Endothelial cell of umbilical vein (primary cell): ENCODE measurements at regions not wholly inside any gene's neighbourhood (a gene's known extent, or its start where the extent isn't known, plus 50 kb on each side); places are given as distances from the start of the nearest gene placed in this dataset.

Source experiments
- BruUV-seq: library from RNA; stranded (reverse); fragments of 400-500 nt; replicated peaks from 2 replicates; lab custom pipeline; 2021; lab: Mats Ljungman, UMichigan
- CTCF ChIA-PET: fragments of 300-600, 350-600 bp; sonication (Branson Sonifier 250); formaldehyde crosslinking; loops from one replicate; lab custom pipeline; 2021; ENCODE audit warnings: antibody characterized with exemption, inconsistent platforms; lab: Charles Lee
- POLR2A ChIA-PET: fragments of 300-600, 350-600 bp; sonication (Branson Sonifier 250); formaldehyde crosslinking; loops from one replicate; lab custom pipeline; 2021; ENCODE audit warnings: antibody characterized with exemption, inconsistent platforms; lab: Charles Lee
- DNase-seq: peaks from one replicate; pipeline ENCODE4 v3.0.0-alpha.2; 2011; ENCODE audit warnings: low read depth, low spot score
- FAIRE-seq: peaks from 2 replicates; lab custom pipeline; 2011; peaks lifted over from hg19 to GRCh38; lab: Jason Lieb, UNC
- H2AFZ ChIP-seq: 2 replicates; pipeline ENCODE4 v1.6.0; 2012; ENCODE audit warnings: low read depth, low read length, control low read depth, inconsistent platforms
- H3K27ac ChIP-seq: 2 replicates; pipeline ENCODE4 v1.5.1; 2011; ENCODE audit warnings: low read depth, mild to moderate bottlenecking, control low read depth, low read length, moderate library complexity; ENCODE audit not compliant: insufficient read depth
- H3K27me3 ChIP-seq, 2 experiments: 2 replicates each; pipeline versions ENCODE4 v1.6.0 to v1.6.1; 2011; ENCODE audit warnings: low read length in 2 of 2, mixed read lengths in 1 of 2; ENCODE audit not compliant: control insufficient read depth in 2 of 2, insufficient read depth in 2 of 2
- H3K36me3 ChIP-seq, 2 experiments: 2 replicates in 1 of 2; 3 replicates in 1 of 2; pipeline ENCODE4 v1.5.1; 2011; ENCODE audit warnings: low read length in 2 of 2, mild to moderate bottlenecking in 1 of 2, moderate library complexity in 1 of 2; ENCODE audit not compliant: control insufficient read depth in 2 of 2, insufficient read depth in 2 of 2; ENCODE audit errors: extremely low read depth in 1 of 2
- H3K4me1 ChIP-seq: 3 replicates; pipeline ENCODE4 v1.5.1; 2011; ENCODE audit warnings: mild to moderate bottlenecking, low read length; ENCODE audit not compliant: control insufficient read depth, insufficient read depth; ENCODE audit errors: extremely low read depth
- H3K4me2 ChIP-seq: 2 replicates; pipeline ENCODE4 v1.6.1; 2011; ENCODE audit warnings: low read length, control low read depth, mixed read lengths; ENCODE audit not compliant: insufficient read depth
- H3K4me3 ChIP-seq, 3 experiments: fragments of 200-600 bp in 1 of 3; sonication (generic), shearing (Covaris generic) in 1 of 3; replicated peaks in 1 of 3; 2 replicates each; pipeline ENCODE4 v1.5.1; 2011 to 2016; ENCODE audit warnings: control low read depth in 3 of 3, low read length in 3 of 3, mild to moderate bottlenecking in 2 of 3, inconsistent platforms in 1 of 3, low read depth in 1 of 3, moderate library complexity in 1 of 3; ENCODE audit not compliant: insufficient read depth in 1 of 3
- H3K79me2 ChIP-seq: 2 replicates; pipeline ENCODE4 v1.6.0; 2012; ENCODE audit warnings: low read length, inconsistent platforms; ENCODE audit not compliant: control insufficient read depth, insufficient read depth
- H3K9ac ChIP-seq: replicated peaks from 2 replicates; pipeline ENCODE3; 2011; ENCODE audit warnings: low read length, control low read depth; ENCODE audit not compliant: insufficient read depth; ENCODE audit errors: extremely low read depth
- H3K9me1 ChIP-seq: replicated peaks from 3 replicates; pipeline ENCODE4 v1.6.0; 2011; ENCODE audit warnings: mild to moderate bottlenecking, low read length; ENCODE audit not compliant: control insufficient read depth, insufficient read depth; ENCODE audit errors: extremely low read depth
- H3K9me3 ChIP-seq: replicated peaks from 2 replicates; pipeline ENCODE4 v1.5.1; 2012; ENCODE audit warnings: low read length, inconsistent platforms; ENCODE audit not compliant: control insufficient read depth, insufficient read depth
- H4K20me1 ChIP-seq: replicated peaks from 2 replicates; pipeline ENCODE3; 2011; ENCODE audit warnings: mild to moderate bottlenecking, low read length; ENCODE audit not compliant: control insufficient read depth, insufficient read depth; ENCODE audit errors: extremely low read depth
- EZH2 ChIP-seq: IDR thresholded peaks from 2 replicates; pipeline ENCODE4 v1.6.1; 2012; ENCODE audit warnings: borderline replicate concordance, low read depth, mild to moderate bottlenecking, moderate library complexity, low read length, inconsistent platforms; ENCODE audit not compliant: severe bottlenecking
- FOS ChIP-seq: IDR thresholded peaks from 2 replicates; pipeline ENCODE4 v1.6.1; 2011; ENCODE audit warnings: mild to moderate bottlenecking, low read length, moderate library complexity, borderline replicate concordance; ENCODE audit not compliant: insufficient read depth
- JUN ChIP-seq: IDR thresholded peaks from 2 replicates; pipeline ENCODE4 v1.6.1; 2011; ENCODE audit warnings: borderline replicate concordance, low read depth; ENCODE audit not compliant: insufficient read length, insufficient read depth
- MYC ChIP-seq: IDR thresholded peaks from one replicate; pipeline ENCODE4 v1.6.1; 2011; ENCODE audit warnings: mild to moderate bottlenecking, low read depth, low read length
- POLR2A ChIP-seq: IDR thresholded peaks from 2 replicates; pipeline ENCODE4 v1.6.1; 2012; ENCODE audit warnings: low read depth, mild to moderate bottlenecking, control low read depth, low read length
- POLR2AphosphoS5 ChIP-seq: IDR thresholded peaks from 2 replicates; pipeline ENCODE4 v1.6.1; 2012; ENCODE audit warnings: low read depth, mild to moderate bottlenecking, control low read depth, low read length, moderate library complexity; ENCODE audit not compliant: insufficient read depth
- dilution Hi-C: fragments of 300-500 bp; cut with MboI; formaldehyde crosslinking; loops from one replicate; pipeline ENCODE4 v1.15.0; 2019; ENCODE audit warnings: low sequenced_read_pairs; ENCODE audit not compliant: extremely low pct_ligation_motif_present
- intact Hi-C: fragments of 100-400 bp; cut with micrococcal nuclease; formaldehyde crosslinking; loops from one replicate; pipeline ENCODE4 v1.10.0; 2022
- TF ChIP-seq, protein P1 (sequence below), 2 donors: IDR thresholded peaks; 1 replicate in 1 of 2; 2 replicates in 1 of 2; pipeline ENCODE4 v1.5.1; 2011; ENCODE audit warnings: low read length in 2 of 2, mild to moderate bottlenecking in 2 of 2, moderate library complexity in 2 of 2, control low read depth in 1 of 2, inconsistent platforms in 1 of 2, low read depth in 1 of 2; ENCODE audit not compliant: insufficient read depth in 1 of 2; ENCODE audit errors: extremely low read depth in 1 of 2
- TF ChIP-seq, protein P2 (sequence below): IDR thresholded peaks from 2 replicates; pipeline ENCODE4 v1.6.1; 2011; ENCODE audit not compliant: insufficient read depth, insufficient read length

DNA sequence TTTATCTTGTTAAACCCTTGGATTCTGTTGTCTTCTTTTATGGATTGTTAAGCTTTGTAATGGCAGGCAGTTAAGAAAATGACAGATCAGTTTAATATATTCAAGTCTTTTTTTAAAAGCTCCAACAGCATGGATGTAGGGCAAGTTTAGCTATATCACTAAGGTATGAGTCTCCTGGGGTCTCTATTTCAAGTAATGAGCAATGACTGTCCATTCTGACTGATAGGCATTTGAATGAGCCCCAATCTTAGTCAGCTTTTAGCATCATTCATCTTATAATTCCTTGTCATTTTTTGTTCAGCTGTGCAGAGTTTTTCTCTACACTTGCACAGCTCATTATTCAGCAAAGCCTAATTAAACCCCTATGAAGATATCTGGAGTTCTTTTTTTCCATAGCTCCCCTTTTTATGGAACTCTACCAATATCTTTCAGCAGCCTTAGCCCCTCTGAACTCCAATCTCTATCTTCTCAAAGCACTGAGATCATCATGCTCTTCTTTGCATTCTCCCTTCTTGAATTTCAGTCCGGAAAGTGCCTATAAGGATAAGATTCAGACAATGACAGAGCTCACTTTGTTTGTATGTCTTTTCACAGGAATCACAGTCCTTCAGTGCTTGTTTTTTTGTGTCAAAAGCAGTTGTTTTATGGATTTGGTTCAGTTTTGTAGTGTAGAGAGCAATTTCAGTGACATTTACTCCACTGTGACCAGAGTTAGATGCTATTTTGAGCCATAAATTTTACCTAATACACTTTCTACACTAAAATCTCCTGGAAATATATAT lies 97.2 kb upstream of the DOK5 start:
- Histone ChIP-seq H3K79me2 (no peaks in the 10 kb centered on the region), H3K36me3 (no peaks in the 10 kb centered on the region), H3K4me3 (no peak overlapping the region), H3K27ac (no peak overlapping the region), H2AFZ (no peak overlapping the region), H3K9me1 (no peaks in the 10 kb centered on the region), H3K4me2 (no peak overlapping the region), H4K20me1 (no peaks in the 10 kb centered on the region), H3K9me3 (no peaks in the 10 kb centered on the region), H3K27me3 (no peaks in the 10 kb centered on the region), H3K4me1 (no peaks in the 10 kb centered on the region), H3K9ac (no peak overlapping the region)
- TF ChIP-seq POLR2A (no peak), JUN (no peak), FOS (no peak)
- ChIA-PET CTCF (interaction anchor here (1.1 kb wide), 1 partner anchor 17 kb away, joined by 5 read pairs; no protein-coding TSS in a partner anchor), POLR2A (interaction anchor here (0.5 kb wide), 1 partner anchor 706 kb away, joined by 3 read pairs; no protein-coding TSS in a partner anchor)
- FAIRE-seq, result no peak
- no peak for DNase-seq
- dilution Hi-C loops, result no loop called here
- intact Hi-C loops, result no loop called here
- no TSS peak for BruUV-seq

DNA sequence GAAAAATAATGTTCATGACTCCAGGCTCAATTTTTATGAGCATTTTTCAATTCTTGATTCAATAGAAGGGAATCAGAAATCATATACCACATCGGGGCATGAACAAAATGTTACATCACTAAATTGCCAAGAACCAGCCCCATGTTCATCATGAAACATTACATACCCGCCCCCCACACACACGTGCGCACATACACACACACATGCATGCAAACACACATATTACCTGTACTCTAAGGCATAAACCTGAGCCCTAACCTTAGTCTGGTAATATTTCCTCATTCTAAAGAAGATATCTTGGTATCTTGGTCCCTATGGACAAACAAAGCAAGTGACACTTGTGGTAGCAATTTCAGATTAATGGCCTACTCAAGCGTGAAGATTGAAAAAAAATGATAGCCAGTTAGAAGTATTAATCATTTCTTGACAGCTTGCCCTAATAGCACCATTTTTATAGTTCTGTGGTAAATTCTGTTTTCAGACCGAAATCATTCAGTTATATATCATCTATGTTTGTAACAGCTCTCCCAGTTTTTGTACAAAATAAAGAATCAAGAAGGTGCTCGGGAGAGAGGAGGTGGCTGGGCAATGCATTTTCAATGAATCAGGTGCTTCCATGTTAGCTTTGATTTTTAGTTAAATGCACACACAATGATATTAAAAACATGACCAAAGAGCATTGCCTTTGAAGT lies 95.4 kb upstream of the DOK5 start:
- Histone ChIP-seq H3K4me2 (no peak overlapping the region), H3K9me1 (no peaks in the 10 kb centered on the region), H3K27me3 (no peaks in the 10 kb centered on the region), H4K20me1 (no peaks in the 10 kb centered on the region), H3K4me1 (no peaks in the 10 kb centered on the region), H3K36me3 (no peaks in the 10 kb centered on the region), H3K4me3 (no peak overlapping the region), H3K27ac (no peak overlapping the region), H3K9me3 (no peaks in the 10 kb centered on the region), H3K9ac (no peak overlapping the region), H3K79me2 (no peaks in the 10 kb centered on the region), H2AFZ (no peak overlapping the region)
- no peak for FAIRE-seq
- ChIA-PET POLR2A (no interaction called here), CTCF (no interaction called here)
- TF ChIP-seq MYC (no peak), POLR2A (no peak), POLR2AphosphoS5 (no peak), FOS (no peak), EZH2 (no peak), JUN (no peak)
- TF ChIP-seq, protein P1, sequence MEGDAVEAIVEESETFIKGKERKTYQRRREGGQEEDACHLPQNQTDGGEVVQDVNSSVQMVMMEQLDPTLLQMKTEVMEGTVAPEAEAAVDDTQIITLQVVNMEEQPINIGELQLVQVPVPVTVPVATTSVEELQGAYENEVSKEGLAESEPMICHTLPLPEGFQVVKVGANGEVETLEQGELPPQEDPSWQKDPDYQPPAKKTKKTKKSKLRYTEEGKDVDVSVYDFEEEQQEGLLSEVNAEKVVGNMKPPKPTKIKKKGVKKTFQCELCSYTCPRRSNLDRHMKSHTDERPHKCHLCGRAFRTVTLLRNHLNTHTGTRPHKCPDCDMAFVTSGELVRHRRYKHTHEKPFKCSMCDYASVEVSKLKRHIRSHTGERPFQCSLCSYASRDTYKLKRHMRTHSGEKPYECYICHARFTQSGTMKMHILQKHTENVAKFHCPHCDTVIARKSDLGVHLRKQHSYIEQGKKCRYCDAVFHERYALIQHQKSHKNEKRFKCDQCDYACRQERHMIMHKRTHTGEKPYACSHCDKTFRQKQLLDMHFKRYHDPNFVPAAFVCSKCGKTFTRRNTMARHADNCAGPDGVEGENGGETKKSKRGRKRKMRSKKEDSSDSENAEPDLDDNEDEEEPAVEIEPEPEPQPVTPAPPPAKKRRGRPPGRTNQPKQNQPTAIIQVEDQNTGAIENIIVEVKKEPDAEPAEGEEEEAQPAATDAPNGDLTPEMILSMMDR (IDR thresholded peaks at IDR 0.05; ENCODE audit: extremely low read depth in 1 of 2, insufficient read depth in 1 of 2, low read depth in 1 of 2, low read length in 2 of 2), result no peak
- TF ChIP-seq, protein P2, sequence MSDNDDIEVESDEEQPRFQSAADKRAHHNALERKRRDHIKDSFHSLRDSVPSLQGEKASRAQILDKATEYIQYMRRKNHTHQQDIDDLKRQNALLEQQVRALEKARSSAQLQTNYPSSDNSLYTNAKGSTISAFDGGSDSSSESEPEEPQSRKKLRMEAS, result no peak
- dilution Hi-C loops, result no loop called here
- no peak for DNase-seq
- no TSS peak for BruUV-seq
- intact Hi-C loops, result no loop called here
